ENCODE measurements at regions not wholly inside any gene's neighbourhood (a gene's known extent, or its start where the extent isn't known, plus 50 kb on each side); places are given as distances from the start of the nearest gene placed in this dataset.
A peak's percentile ranks its signal among the peaks of the same experiment; 100 is the strongest.
"Not testable (repeated sequence)": the region's sequence is repeated elsewhere in the genome, so short reads cannot be mapped to it uniquely, and the experiment has no call there.

DNA sequence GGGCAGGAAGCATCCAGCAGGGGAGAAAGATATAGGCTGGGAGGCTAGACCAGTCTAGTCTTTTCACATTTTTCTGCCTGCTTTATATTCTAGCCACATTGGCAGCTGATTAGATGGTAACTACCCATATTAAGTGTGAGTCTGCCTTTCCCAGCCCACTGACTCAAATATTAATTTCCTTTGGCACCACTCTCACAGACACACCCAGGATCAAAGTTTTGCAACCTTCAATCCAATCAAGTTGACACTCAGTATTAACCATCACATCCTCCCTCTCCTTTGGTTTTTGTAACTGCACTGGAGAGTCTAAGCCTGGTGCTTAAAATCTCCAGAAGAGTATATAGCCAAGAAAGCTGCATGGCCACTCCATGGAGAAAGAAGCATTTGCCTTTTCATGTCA, 560.4 kb downstream of the GRXCR1 start:
- no peak overlapping the region for H3K4me3 ChIP-seq
- no peaks in the 10 kb centered on the region for H3K36me3 ChIP-seq (ENCODE audit: insufficient read depth, low read length)
- H3K27ac ChIP-seq = no peak overlapping the region
- TF ChIP-seq POLR2AphosphoS5 (IDR thresholded peaks at IDR 0.05; ENCODE audit: borderline replicate concordance, low read depth, low read length) = no peak
- no peak for TF ChIP-seq FOXP2 (optimal IDR thresholded peaks at IDR 0.05; ENCODE audit: control extremely low read depth, extremely low read length, insufficient read depth)
- no peaks in the 10 kb centered on the region for H3K9me3 ChIP-seq (ENCODE audit: low read depth, low read length)
- no peak overlapping the region for H3K9ac ChIP-seq (ENCODE audit: insufficient read length)
- no peak for DNase-seq (ENCODE audit: low read depth, low spot score)

DNA sequence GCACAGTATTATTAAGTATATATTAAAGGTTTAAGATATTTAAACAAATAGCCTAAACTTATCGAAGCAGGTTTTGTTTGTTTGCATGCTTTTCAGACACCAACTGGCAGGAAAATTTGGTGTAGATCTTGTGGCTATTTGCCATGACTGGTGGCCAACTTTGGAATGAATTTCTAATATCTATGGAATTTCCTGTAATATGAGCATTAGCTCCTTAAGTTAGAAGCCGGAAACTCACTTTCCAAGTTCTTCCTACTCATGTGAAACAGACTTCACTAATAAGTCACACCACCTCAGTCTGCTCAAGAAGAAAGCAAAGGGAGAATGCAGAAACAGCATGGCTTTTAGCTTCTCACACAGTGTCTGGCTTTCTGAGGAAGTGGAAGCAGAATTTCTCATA, 563.9 kb downstream of the GRXCR1 start:
- no peak overlapping the region for H3K4me3 ChIP-seq
- no peak for TF ChIP-seq FOXP2 (optimal IDR thresholded peaks at IDR 0.05; ENCODE audit: control extremely low read depth, extremely low read length, insufficient read depth)
- TF ChIP-seq EZH2 (IDR thresholded peaks at IDR 0.05) = no peak
- TF ChIP-seq POLR2AphosphoS5 (IDR thresholded peaks at IDR 0.05; ENCODE audit: borderline replicate concordance, low read depth, low read length) = no peak
- no peaks in the 10 kb centered on the region for H3K9me3 ChIP-seq (ENCODE audit: low read depth, low read length)
- peak overlapping the region; percentile 16; the same call in 1 of the 2 replicates for H3K27ac ChIP-seq
- H3K36me3 ChIP-seq (ENCODE audit: insufficient read depth, low read length) = no peaks in the 10 kb centered on the region
- H3K9ac ChIP-seq (ENCODE audit: insufficient read length) = no peak overlapping the region
- no peak for DNase-seq (ENCODE audit: low read depth, low spot score)

DNA sequence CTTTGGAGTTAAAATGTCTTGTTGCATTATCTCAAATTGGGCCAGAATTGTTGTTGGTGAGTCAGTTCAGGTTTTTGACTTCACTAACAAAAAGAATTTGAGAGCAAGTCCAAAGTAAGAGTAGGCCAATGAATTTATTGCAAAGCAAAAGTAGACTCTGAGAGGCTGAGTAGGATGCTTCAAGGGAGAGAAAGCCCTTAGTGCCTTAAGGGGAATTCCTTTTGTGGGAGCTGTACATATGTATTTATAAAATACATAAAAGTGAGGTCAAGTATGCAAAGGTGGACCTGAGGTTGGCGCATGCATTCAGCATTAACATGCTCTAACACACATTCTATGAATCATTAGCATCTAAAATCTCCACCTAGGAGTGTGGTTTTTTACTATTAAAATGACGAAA, 565.4 kb downstream of the GRXCR1 start:
- TF ChIP-seq POLR2AphosphoS5 (IDR thresholded peaks at IDR 0.05; ENCODE audit: borderline replicate concordance, low read depth, low read length) = no peak
- no peak for TF ChIP-seq EZH2 (IDR thresholded peaks at IDR 0.05)
- TF ChIP-seq FOXP2 (optimal IDR thresholded peaks at IDR 0.05; ENCODE audit: control extremely low read depth, extremely low read length, insufficient read depth) = no peak
- Histone ChIP-seq H3K27ac (no peak overlapping the region), H3K9ac (ENCODE audit: insufficient read length) (no peak overlapping the region), H3K4me3 (no peak overlapping the region), H3K9me3 (ENCODE audit: low read depth, low read length) (no peaks in the 10 kb centered on the region), H3K36me3 (ENCODE audit: insufficient read depth, low read length) (no peaks in the 10 kb centered on the region)
- no peak for DNase-seq (ENCODE audit: low read depth, low spot score)

DNA sequence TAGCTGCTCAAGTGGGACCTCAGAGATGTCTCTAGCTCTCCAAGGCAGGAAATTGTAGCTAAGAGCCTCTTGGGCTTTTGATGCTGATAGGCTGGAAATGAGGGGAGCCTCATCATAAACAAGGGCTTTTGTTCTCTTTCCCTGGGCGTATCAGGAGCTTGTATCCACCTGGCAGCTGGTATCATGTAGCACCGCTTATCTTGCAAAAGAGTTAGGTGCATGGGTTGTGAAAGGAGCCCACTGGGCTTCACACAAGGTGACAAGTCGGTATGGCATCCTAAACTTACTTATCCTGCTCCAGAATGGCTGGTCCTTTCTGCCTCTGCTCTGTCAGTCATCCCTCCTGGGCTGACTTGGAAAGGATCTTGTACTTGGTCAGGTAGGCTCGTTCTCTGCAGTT, 565.8 kb downstream of the GRXCR1 start:
- no peak overlapping the region for H3K27ac ChIP-seq
- no peak for DNase-seq (ENCODE audit: low read depth, low spot score)
- H3K9me3 ChIP-seq (ENCODE audit: low read depth, low read length) = no peaks in the 10 kb centered on the region
- H3K4me3 ChIP-seq = no peak overlapping the region
- no peak overlapping the region for H3K9ac ChIP-seq (ENCODE audit: insufficient read length)
- no peaks in the 10 kb centered on the region for H3K36me3 ChIP-seq (ENCODE audit: insufficient read depth, low read length)
- TF ChIP-seq FOXP2 (optimal IDR thresholded peaks at IDR 0.05; ENCODE audit: control extremely low read depth, extremely low read length, insufficient read depth) = no peak
- no peak for TF ChIP-seq EZH2 (IDR thresholded peaks at IDR 0.05)
- no peak for TF ChIP-seq POLR2AphosphoS5 (IDR thresholded peaks at IDR 0.05; ENCODE audit: borderline replicate concordance, low read depth, low read length)

DNA sequence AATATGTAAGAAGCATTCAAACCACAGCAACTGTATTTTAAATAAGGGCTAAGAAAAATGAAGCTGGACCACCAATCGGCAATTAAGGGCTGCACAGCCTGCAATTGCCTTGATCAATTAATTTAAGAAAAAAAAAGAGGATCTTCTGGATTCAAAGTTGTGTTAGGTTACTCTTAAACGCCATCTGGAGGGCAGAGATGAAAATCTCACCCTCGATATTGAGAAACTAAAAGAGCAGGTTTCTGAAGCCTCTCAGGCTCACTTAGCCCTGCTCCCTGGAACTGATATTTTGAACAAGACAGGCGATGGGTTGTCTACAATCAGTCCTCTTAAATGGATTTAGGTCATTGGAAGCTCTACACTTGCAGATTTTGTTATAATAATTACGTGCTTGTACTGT, 579.4 kb downstream of the GRXCR1 start:
- TF ChIP-seq FOXP2 (optimal IDR thresholded peaks at IDR 0.05; ENCODE audit: control extremely low read depth, extremely low read length, insufficient read depth) = no peak
- no peak for TF ChIP-seq POLR2AphosphoS5 (IDR thresholded peaks at IDR 0.05; ENCODE audit: borderline replicate concordance, low read depth, low read length)
- TF ChIP-seq EZH2 (IDR thresholded peaks at IDR 0.05) = no peak
- DNase-seq (ENCODE audit: low read depth, low spot score) = no peak
- H3K9me3 ChIP-seq (ENCODE audit: low read depth, low read length) = no peaks in the 10 kb centered on the region
- no peak overlapping the region for H3K27ac ChIP-seq
- no peaks in the 10 kb centered on the region for H3K36me3 ChIP-seq (ENCODE audit: insufficient read depth, low read length)
- H3K9ac ChIP-seq (ENCODE audit: insufficient read length) = no peak overlapping the region
- no peak overlapping the region for H3K4me3 ChIP-seq

DNA sequence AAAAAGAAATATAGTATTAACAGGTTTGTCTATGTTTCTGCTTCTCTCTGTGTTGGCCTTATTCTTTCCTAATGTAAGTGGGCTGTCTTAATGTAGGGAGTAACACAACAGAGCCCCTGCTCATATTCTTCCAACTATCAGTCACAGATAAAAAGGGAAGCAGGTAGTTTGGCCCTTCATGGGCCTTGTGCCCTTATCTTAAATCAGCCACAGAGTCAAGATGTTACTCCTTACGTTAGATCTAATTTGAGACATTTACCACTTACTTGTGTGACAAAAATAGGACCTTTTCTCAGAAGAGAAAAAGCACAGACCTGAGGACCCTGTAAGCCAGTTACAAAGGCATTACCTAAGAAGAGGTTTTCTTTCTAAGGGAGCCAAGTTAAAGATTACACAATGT, 589.0 kb downstream of the GRXCR1 start:
- Histone ChIP-seq H3K4me3 (no peak overlapping the region), H3K9ac (ENCODE audit: insufficient read length) (no peak overlapping the region), H3K36me3 (ENCODE audit: insufficient read depth, low read length) (no peaks in the 10 kb centered on the region), H3K9me3 (ENCODE audit: low read depth, low read length) (no peaks in the 10 kb centered on the region), H3K27ac (no peak overlapping the region)
- no peak for DNase-seq (ENCODE audit: low read depth, low spot score)
- TF ChIP-seq POLR2AphosphoS5 (IDR thresholded peaks at IDR 0.05; ENCODE audit: borderline replicate concordance, low read depth, low read length) = no peak
- no peak for TF ChIP-seq EZH2 (IDR thresholded peaks at IDR 0.05)
- no peak for TF ChIP-seq FOXP2 (optimal IDR thresholded peaks at IDR 0.05; ENCODE audit: control extremely low read depth, extremely low read length, insufficient read depth)

DNA sequence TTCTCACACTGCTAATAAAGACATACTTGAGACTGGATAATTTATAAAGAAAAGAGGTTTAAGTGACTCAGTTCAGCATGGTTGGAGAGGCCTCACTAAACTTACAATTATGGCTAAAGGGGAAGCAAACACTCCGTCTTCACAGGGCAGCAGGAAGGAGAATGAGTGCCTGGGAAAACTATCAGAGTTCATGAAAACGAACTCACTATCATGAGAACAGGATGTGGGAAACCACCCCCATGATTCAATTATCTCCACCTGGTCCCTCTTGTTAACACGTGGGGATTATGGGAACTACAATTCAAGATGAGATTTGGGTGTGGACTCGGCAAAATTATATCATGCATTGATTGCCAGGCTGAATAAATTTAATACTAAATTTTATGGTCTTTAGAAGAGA, 592.7 kb downstream of the GRXCR1 start:
- no peaks in the 10 kb centered on the region for H3K36me3 ChIP-seq (ENCODE audit: insufficient read depth, low read length)

DNA sequence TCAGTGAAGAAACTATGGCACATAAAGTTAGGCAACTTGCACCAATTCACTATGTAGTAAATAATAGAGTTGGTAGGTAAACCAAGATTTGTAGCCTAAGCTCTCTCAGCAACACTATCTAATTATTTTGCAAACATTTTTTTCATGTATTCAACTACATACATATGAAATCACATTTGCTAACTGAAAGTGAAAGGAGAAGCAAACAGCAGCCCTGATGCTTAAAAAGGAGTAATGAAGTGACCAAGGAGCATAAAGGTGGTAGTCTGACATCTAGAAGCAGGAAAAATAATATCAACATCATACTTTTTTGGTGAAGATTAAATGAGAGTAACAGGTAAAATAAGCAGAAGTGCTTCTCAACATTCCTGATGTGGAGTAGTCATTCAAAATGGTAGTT, 603.7 kb downstream of the GRXCR1 start:
- no peak overlapping the region for H3K9ac ChIP-seq (ENCODE audit: insufficient read length)
- TF ChIP-seq EZH2 (IDR thresholded peaks at IDR 0.05) = no peak
- TF ChIP-seq POLR2AphosphoS5 (IDR thresholded peaks at IDR 0.05; ENCODE audit: borderline replicate concordance, low read depth, low read length) = no peak
- no peak for TF ChIP-seq FOXP2 (optimal IDR thresholded peaks at IDR 0.05; ENCODE audit: control extremely low read depth, extremely low read length, insufficient read depth)
- H3K36me3 ChIP-seq (ENCODE audit: insufficient read depth, low read length) = no peaks in the 10 kb centered on the region
- no peak overlapping the region for H3K27ac ChIP-seq
- no peak overlapping the region for H3K4me3 ChIP-seq
- H3K9me3 ChIP-seq (ENCODE audit: low read depth, low read length) = no peaks in the 10 kb centered on the region
- DNase-seq (ENCODE audit: low read depth, low spot score) = no peak

More for the DNA sequence above, 592.7 kb downstream of the GRXCR1 start:
- H3K4me3 ChIP-seq = no peak overlapping the region
- DNase-seq (ENCODE audit: low read depth, low spot score) = no peak
- H3K9me3 ChIP-seq (ENCODE audit: low read depth, low read length) = peaks cover 2% of the 10 kb centered on the region; the same call in 1 of the 2 replicates
- no peak overlapping the region for H3K9ac ChIP-seq (ENCODE audit: insufficient read length)
- H3K27ac ChIP-seq = no peak overlapping the region
- TF ChIP-seq EZH2 (IDR thresholded peaks at IDR 0.05) = no peak
- no peak for TF ChIP-seq FOXP2 (optimal IDR thresholded peaks at IDR 0.05; ENCODE audit: control extremely low read depth, extremely low read length, insufficient read depth)
- TF ChIP-seq POLR2AphosphoS5 (IDR thresholded peaks at IDR 0.05; ENCODE audit: borderline replicate concordance, low read depth, low read length) = no peak

DNA sequence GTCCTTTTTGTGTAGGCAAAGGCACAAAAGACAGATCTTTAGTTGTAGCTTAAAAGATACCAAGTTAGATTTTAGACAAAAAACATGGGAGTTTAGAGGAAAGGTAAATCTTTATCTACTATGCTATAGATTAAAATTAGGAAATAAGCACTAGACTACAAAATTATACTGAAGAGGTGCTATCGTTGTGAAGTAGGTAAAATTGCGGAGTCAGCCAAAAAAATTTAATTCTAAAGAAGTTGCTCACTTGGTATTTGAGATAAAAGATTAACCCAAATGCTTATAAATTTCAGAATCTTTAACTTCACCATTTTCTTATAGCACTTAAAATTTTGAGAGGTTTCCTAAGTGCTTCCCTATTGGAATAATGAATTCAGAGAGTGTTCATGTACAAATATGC, 604.1 kb downstream of the GRXCR1 start:
- TF ChIP-seq FOXP2 (optimal IDR thresholded peaks at IDR 0.05; ENCODE audit: control extremely low read depth, extremely low read length, insufficient read depth) (no peak), EZH2 (IDR thresholded peaks at IDR 0.05) (no peak), POLR2AphosphoS5 (IDR thresholded peaks at IDR 0.05; ENCODE audit: borderline replicate concordance, low read depth, low read length) (no peak)
- Histone ChIP-seq H3K36me3 (ENCODE audit: insufficient read depth, low read length) (no peaks in the 10 kb centered on the region), H3K9me3 (ENCODE audit: low read depth, low read length) (no peaks in the 10 kb centered on the region), H3K9ac (ENCODE audit: insufficient read length) (no peak overlapping the region), H3K27ac (no peak overlapping the region), H3K4me3 (no peak overlapping the region)
- DNase-seq (ENCODE audit: low read depth, low spot score) = no peak

DNA sequence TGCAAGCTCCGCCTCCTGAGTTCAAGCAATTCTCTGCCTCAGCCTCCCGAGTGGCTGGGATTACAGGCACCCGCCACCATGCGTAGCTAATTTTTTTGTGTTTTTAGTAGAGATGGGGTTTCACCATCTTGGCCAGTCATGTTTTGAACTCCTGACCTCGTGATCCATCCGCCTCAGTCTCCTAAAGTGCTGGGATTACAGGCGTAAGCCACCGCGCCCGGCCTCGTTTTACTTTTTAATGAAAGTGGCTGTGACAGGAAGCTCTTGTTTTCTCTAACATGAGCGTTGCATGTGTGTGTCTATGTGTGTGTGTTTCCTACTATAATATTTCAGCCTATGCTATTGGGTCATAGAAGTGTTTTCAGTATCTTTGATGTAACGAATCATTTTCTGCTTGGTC, 613.3 kb downstream of the GRXCR1 start:
- H3K9ac ChIP-seq (ENCODE audit: insufficient read length); H3K36me3 ChIP-seq (ENCODE audit: insufficient read depth, low read length); H3K9me3 ChIP-seq (ENCODE audit: low read depth, low read length); DNase-seq (ENCODE audit: low read depth, low spot score); H3K4me3 ChIP-seq; H3K27ac ChIP-seq: not testable (repeated sequence)

All from SK-N-MC (cell line).